ENCODE measurements at regions not wholly inside any gene's neighbourhood (a gene's known extent, or its start where the extent isn't known, plus 50 kb on each side); places are given as distances from the start of the nearest gene placed in this dataset.

DNA sequence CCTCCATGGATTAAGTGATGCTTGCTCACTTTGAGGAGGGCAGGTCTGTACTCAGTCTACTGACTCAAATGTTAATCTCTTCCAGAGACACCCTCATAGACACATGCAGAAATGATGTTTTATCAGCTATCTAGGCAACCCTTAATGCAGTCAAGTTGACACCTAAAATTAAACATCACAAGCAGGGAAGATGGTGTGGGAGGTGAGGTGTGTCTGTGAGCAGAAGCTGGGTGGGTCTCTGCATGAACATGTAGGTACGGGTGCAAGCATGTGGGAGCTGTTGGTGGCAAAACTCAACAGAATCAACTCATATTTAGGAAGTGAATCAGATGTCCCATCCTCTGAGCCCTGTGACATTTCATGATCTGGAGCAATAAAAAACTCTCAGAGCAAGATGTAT lies 249.2 kb upstream of the SGCG start:
- Histone ChIP-seq H3K36me3 (ENCODE audit: control insufficient read depth, insufficient read depth, low read length) (no peaks in the 10 kb centered on the region), H2AFZ (ENCODE audit: low read depth, low read length) (no peak overlapping the region), H3K79me2 (ENCODE audit: control insufficient read depth, insufficient read depth, low read length) (no peaks in the 10 kb centered on the region; the same call in 2 of the 3 replicates), H3K4me1 (replicated peaks in 1 of 2; ENCODE audit: control insufficient read depth in 2 of 2, insufficient read depth in 2 of 2, low read length in 2 of 2) (peaks cover 13% of the 10 kb centered on the region in 2 experiments; a peak in 4 of 5 replicates), H3K27me3 (ENCODE audit: control insufficient read depth in 2 of 2, insufficient read depth in 2 of 2, low read length in 2 of 2) (no peaks in the 10 kb centered on the region), H3K9me3 (replicated peaks; ENCODE audit: control insufficient read depth, insufficient read depth, low read depth, low read length) (no peaks in the 10 kb centered on the region), H3K9ac (ENCODE audit: insufficient read depth in 1 of 2, low read depth in 2 of 2, low read length in 2 of 2) (no peak overlapping the region), H3K4me3 (no peak overlapping the region), H3K4me2 (ENCODE audit: insufficient read depth, low read length) (no peak overlapping the region), H3K9me1 (ENCODE audit: control insufficient read depth, insufficient read depth, low read length) (no peaks in the 10 kb centered on the region), H4K20me1 (replicated peaks; ENCODE audit: control insufficient read depth, insufficient read depth, low read length) (no peaks in the 10 kb centered on the region), H3K27ac (ENCODE audit: extremely low read depth, low read depth, low read length) (no peak overlapping the region)
- POLR2A ChIA-PET, result no interaction called here
- FAIRE-seq, result no peak
- no TSS peak for BruUV-seq (replicated peaks)
- no peak for ATAC-seq
- intact Hi-C loops (cut with micrococcal nuclease) (no loop called here), in situ Hi-C loops (cut with MboI) (loop anchor here (10.0 kb wide), 1 partner anchor 1423 kb away; no protein-coding TSS in a partner anchor)
- no peak for DNase-seq (ENCODE audit: extremely low read depth in 1 of 4, low spot score in 3 of 4)
- CTCF ChIA-PET (ENCODE audit: low intra/inter-chr PET ratio), result no interaction called here
- WGBS (ENCODE audit: insufficient coverage, low coverage, missing lambda C conversion rate), result 8% methylated on average over 1 of the region's 1 CpG
- TF ChIP-seq SRSF3 (IDR thresholded peaks at IDR 0.05; ENCODE audit: insufficient read depth, low read length), result no peak
- no peak for TF ChIP-seq SUPT5H (IDR thresholded peaks at IDR 0.05)
- no peak for TF ChIP-seq ELF2 (CRISPR knock-in tag; IDR thresholded peaks at IDR 0.05)
- TF ChIP-seq ZBTB7A (IDR thresholded peaks at IDR 0.05; ENCODE audit: borderline replicate concordance, control insufficient read depth, low read depth, low read length), result no peak
- no peak for TF ChIP-seq COPS2 (conservative IDR thresholded peaks at IDR 0.05)
- TF ChIP-seq TAF1 (IDR thresholded peaks at IDR 0.05; ENCODE audit: control insufficient read depth, extremely low read depth, insufficient read depth, low read length, severe bottlenecking), result no peak
